ENCODE measurements at regions not wholly inside any gene's neighbourhood (a gene's known extent, or its start where the extent isn't known, plus 50 kb on each side); places are given as distances from the start of the nearest gene placed in this dataset.

DNA sequence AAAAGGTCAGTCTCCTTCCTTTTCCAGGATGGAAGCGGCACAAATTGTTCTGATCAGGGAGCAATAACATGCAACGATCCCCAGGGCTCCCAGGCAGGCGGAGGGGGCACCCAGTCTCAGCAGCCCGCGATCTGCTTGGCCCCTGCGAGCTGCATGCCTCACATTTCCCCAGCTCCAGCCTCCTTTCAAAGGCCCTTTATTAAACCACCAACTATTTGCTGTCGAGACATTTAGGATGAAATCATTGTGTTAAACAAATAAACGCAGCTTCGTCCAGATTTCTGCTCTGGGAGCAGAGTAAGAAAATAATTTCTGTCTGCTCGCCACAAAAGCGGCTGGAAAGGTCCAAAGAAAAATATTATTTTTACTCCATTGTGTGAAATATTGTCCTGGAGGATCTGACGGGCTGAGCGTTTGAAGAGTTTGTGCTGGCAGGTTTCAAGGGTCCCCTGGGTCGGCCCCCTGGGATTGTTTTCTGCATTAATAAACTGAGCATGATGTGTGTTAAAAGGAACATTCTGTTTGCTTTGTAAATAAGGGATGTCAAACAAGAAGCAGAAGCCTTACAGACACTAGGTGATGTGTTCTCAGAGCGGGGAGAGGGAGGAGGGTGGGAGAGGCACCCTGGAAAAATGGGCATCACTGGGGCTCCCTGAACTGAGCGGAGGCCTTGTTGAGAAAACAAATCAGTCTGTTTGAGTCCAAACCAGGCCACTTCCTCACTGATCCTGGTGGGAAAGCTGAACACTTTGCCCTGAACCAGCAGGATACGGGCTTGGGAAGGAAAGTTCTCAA lies 110.1 kb downstream of the FOXD1 start:
- H3K9me3 Mint-ChIP-seq = no peaks in the 10 kb centered on the region
- no peaks in the 10 kb centered on the region for H3K36me3 Mint-ChIP-seq (ENCODE audit: low read depth)
- ATAC-seq (replicated peaks) = no peak
- peaks cover 68% of the 10 kb centered on the region for H3K27me3 Mint-ChIP-seq
- H3K4me1 Mint-ChIP-seq = no peaks in the 10 kb centered on the region
- no peak overlapping the region for H3K4me3 Mint-ChIP-seq
- H3K27ac Mint-ChIP-seq = no peak overlapping the region

DNA sequence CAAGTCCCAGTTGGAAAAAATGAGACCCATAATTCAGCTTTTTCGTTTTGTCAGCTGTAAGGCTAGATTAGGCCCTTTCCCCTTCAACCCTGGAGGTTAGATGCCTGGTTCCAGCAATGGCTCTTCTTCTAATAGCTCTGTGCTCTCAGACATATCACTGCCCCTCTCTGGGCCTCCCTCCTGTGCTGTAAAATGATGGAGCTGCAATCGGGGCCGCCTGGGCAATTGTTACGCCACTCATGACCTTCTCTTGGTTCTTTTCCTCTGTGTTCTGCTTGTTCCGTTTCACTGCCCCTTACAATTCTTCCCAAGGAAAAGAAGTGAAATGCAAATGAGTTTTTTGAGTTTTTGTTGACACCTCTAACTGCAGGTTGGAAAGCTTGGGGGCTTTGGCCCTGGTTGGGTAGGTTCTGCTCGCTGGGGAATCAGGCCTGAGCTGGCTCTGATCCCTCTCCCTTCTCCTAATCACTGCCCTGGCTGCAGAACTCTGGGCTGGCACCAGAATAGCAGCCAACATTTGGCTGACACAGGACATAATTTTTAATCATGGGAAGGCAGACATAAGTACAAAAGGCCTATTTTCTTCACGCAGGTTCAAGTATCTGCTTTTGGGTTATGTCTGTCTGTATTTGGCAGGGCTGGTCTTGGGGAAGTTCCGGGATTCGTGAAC lies 110.9 kb downstream of the FOXD1 start:
- ATAC-seq (replicated peaks) = no peak
- Mint-ChIP-seq H3K4me1 (no peaks in the 10 kb centered on the region), H3K27ac (no peak overlapping the region), H3K27me3 (peaks cover 65% of the 10 kb centered on the region), H3K9me3 (no peaks in the 10 kb centered on the region), H3K4me3 (no peak overlapping the region), H3K36me3 (ENCODE audit: low read depth) (no peaks in the 10 kb centered on the region)

DNA sequence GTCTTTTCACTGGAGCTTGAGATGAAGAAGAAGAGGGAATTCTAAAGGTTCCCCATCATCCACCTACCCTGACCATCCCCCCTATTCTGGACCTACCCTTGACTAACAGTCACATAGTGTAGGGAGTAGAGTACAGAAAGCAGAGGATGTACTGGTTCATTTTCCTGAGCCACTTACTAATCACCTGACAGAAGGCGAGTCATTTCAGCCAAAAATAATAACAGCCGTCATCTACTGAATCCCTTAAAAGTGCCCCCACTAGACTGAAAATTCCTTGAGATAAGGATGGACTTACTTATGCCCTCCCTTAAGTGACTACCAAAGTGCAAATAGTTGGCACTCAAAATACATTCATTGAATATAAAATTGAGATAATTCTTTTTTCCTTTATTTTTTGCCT lies 112.2 kb downstream of the FOXD1 start:
- Mint-ChIP-seq H3K27me3 (peaks cover 67% of the 10 kb centered on the region), H3K27ac (no peak overlapping the region), H3K9me3 (peaks cover 4% of the 10 kb centered on the region), H3K4me3 (no peak overlapping the region), H3K4me1 (no peaks in the 10 kb centered on the region), H3K36me3 (ENCODE audit: low read depth) (no peaks in the 10 kb centered on the region)
- no peak for ATAC-seq (replicated peaks)

DNA sequence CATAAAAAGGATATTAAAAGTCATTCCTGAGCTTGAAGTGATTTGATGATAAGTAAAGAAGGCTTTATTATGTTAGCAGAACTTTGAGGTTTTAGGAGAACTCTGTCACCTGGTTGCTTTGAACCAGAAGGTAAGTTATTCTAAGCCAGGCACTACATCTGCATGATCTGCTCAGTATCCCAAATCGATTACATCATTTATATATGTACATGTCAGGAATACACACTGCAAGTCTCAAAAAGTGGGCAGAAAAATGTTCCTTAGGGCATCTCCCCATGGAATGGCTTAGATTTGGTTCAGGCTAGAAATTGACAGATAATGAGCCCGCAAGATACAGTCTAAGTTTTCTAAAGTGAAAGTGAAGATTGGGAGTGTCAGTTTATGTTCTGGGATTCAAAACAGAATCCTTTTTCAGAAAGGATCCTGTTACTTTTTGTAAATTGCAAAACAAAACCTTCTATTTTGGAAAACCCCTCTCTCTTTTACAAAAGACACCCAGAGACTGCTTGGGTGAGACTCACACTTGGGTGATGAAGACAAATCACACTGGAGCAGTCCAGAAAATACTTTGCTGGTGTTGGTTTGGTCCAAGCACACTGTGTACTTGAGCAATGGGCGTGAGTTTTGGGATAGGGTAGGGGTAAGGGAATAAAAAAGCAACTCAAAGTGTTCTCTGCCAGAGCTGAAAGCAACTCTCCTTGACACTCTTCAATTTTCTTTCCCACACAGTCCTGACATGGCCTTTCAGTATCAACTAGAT lies 114.5 kb downstream of the FOXD1 start:
- H3K4me3 Mint-ChIP-seq = no peak overlapping the region
- H3K27me3 Mint-ChIP-seq = peaks cover 57% of the 10 kb centered on the region
- no peak for ATAC-seq (replicated peaks)
- H3K36me3 Mint-ChIP-seq (ENCODE audit: low read depth) = no peaks in the 10 kb centered on the region
- H3K4me1 Mint-ChIP-seq = no peaks in the 10 kb centered on the region
- H3K9me3 Mint-ChIP-seq = peaks cover 4% of the 10 kb centered on the region
- no peak overlapping the region for H3K27ac Mint-ChIP-seq

DNA sequence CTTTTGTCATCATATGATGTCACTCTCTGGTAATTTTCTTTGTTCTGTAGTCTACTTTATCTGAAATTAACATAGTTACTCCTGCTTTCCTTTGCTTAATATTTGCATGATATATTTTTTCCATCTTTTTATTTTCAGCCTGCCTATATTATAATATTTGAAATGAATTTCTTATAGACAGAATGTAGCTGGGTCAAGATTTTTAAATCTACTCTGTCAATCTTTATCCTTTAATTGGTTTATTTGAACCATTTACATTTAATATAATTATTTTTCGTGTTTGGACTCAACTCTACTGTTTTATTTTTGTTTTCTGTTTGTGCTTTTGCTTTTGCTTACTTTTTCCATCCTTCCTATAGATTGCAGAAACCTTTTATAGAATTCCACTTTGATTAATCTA lies 118.0 kb downstream of the FOXD1 start:
- Mint-ChIP-seq H3K27ac (no peak overlapping the region), H3K4me1 (no peaks in the 10 kb centered on the region), H3K9me3 (peaks cover 4% of the 10 kb centered on the region), H3K4me3 (no peak overlapping the region), H3K27me3 (peaks cover 36% of the 10 kb centered on the region), H3K36me3 (ENCODE audit: low read depth) (no peaks in the 10 kb centered on the region)
- ATAC-seq (replicated peaks) = no peak

DNA sequence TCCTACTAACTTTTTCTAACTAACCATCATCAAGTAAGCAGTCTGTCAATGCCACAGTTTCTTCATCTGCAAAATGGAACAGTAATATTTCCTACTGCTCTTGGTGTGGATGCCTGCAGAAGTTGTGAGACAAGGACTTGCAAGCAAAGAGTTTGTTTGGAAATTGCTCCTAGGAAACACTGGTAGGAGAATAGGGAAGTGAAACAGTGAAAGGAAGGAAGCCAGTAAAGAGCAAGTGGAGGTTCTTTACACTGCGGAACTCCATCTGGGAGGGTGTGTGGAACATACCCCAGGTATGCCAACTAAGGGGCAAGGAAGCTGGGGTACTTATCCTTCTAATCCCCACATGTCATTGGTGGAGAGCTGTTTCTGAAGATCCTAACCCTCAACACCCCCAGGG lies 119.9 kb downstream of the FOXD1 start:
- Mint-ChIP-seq H3K27me3 (peaks cover 26% of the 10 kb centered on the region), H3K4me1 (no peaks in the 10 kb centered on the region), H3K36me3 (ENCODE audit: low read depth) (no peaks in the 10 kb centered on the region), H3K27ac (no peak overlapping the region), H3K4me3 (no peak overlapping the region), H3K9me3 (peaks cover 4% of the 10 kb centered on the region)
- no peak for ATAC-seq (replicated peaks)

DNA sequence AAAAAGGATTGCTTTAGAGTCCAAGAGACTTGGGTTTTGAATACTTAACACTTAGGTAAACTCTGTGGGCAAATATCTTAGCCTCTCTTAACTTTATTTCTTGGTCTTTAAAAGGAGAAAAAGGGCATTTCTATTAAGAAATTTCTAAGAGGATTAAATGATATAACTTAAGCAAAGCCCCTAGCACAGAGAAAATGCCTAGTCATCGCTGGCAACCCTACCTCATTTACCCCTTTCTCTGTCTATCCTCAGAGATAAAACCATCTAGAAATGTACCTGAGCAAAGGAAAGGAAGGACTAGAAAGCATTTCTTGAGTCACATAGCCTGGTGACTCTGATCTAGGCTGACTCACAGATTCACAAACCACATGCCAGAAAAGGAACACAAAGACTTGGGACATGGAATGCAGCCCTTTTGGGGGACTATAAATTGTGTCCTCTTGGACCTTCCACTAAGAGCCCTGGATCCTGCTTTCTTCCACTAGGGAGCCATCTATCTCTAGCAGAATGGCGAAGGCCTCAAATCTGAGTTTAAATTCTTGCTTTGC lies 120.6 kb downstream of the FOXD1 start:
- Mint-ChIP-seq H3K4me3 (no peak overlapping the region), H3K9me3 (peaks cover 4% of the 10 kb centered on the region), H3K27me3 (peaks cover 26% of the 10 kb centered on the region), H3K4me1 (no peaks in the 10 kb centered on the region), H3K36me3 (ENCODE audit: low read depth) (no peaks in the 10 kb centered on the region), H3K27ac (no peak overlapping the region)
- ATAC-seq (replicated peaks) = no peak

DNA sequence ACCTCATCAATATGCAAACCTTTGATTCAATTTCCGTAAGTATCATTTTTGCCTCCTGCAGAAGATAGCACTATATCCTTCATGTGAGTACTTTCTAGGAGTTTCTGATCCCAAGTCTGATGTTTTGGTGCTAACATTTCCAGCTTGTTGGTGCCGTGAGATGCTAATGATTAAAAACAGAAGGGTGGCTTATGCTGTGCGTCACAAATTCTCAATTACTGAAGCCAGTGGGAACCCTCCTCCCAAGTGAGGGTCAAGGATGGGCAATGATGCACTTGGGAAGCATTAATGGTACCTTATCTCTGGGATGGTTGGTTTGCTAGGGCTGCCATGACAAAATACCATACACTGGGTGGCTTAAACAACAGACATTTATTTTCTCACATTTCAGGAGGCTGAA lies 123.0 kb downstream of the FOXD1 start:
- Mint-ChIP-seq H3K27ac (no peak overlapping the region), H3K4me1 (no peaks in the 10 kb centered on the region), H3K36me3 (ENCODE audit: low read depth) (no peaks in the 10 kb centered on the region), H3K27me3 (peaks cover 26% of the 10 kb centered on the region), H3K9me3 (no peaks in the 10 kb centered on the region), H3K4me3 (no peak overlapping the region)
- no peak for ATAC-seq (replicated peaks)

DNA sequence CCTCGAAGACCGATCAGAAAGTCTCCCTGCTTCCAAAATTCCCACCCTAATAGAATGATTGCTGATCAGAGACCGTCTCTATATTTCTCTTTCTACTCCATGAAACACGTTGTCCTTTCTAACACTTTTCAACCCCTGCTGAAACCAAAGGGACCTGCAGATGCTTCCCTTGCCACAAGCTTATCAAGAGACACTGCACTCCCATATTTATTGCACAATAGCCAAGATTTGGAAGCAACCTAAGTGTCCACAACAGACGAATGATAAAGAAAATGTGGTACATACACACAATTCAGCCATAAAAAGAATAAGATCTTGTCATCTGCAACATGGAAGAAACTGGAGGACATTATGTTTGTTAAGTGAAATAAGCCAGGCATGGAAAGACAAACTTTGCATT lies 125.1 kb downstream of the FOXD1 start:
- H3K9me3 Mint-ChIP-seq = no peaks in the 10 kb centered on the region
- H3K4me1 Mint-ChIP-seq = no peaks in the 10 kb centered on the region
- H3K27ac Mint-ChIP-seq = no peak overlapping the region
- H3K4me3 Mint-ChIP-seq = no peak overlapping the region
- no peak for ATAC-seq (replicated peaks)
- no peaks in the 10 kb centered on the region for H3K36me3 Mint-ChIP-seq (ENCODE audit: low read depth)
- H3K27me3 Mint-ChIP-seq = peaks cover 33% of the 10 kb centered on the region

DNA sequence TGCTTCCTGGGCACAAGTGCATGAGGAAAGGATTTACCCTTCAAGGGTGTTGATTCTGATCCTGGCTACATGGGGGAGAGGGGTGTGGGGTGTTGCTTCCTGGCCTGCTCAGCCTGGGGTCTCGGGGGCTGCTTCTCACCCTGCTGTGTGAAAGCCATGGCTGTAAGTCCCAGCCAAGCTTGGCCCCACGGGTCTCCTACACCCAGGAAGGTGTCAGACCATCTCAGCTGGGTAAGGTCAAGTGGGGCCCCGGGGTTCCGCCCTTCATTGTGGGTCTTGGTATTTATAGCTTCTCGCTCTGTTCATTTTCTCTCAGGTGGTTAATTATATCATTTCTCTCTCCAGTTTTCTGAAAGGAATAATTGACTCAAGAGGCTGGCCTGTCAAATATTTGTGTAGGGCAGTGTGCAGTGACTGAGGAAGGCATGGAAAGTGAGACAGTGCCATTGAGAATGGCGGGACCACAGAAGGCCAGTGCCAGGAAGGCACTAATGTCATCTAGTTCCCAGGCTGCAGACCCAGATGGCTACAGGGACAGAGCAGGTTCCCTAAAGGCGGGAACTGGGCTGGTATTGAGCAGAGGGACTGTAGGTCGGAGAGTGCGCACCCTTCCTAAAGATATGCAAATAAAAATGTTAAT lies 126.0 kb downstream of the FOXD1 start:
- peaks cover 35% of the 10 kb centered on the region for H3K27me3 Mint-ChIP-seq
- no peaks in the 10 kb centered on the region for H3K4me1 Mint-ChIP-seq
- H3K27ac Mint-ChIP-seq = no peak overlapping the region
- no peaks in the 10 kb centered on the region for H3K36me3 Mint-ChIP-seq (ENCODE audit: low read depth)
- no peaks in the 10 kb centered on the region for H3K9me3 Mint-ChIP-seq
- H3K4me3 Mint-ChIP-seq = no peak overlapping the region
- no peak for ATAC-seq (replicated peaks)

DNA sequence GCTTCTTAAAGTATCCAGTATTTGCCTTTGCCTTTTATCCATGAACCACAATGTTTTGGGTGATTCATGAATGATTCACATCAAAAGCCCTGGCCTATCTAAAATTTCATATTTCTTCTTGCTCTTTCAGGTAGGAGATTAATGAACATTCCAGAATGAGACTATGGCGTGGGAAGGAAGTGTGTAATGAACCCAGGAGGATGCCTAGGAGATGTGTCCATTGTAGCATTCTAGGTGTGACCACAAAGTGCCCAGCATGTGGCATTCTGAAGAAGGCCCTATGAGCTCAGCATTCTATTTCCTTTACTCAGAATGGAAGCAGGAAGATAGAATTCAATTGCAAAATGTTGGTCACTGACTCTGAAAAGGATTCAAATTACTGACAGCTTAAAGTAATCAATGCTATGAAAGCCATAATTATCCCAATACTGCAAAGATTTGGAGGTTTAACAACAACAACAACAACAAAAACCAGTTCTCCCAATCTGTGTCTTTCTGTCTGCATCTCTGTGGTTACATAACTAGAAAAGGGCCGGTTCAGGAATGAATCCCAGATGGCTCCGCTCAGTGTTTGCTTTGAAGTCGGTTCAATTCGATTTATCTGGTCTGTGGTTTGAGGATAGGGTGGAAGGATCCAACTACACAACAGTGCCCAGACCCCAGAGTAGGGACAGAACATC lies 126.7 kb downstream of the FOXD1 start:
- peaks cover 36% of the 10 kb centered on the region for H3K27me3 Mint-ChIP-seq
- no peak for ATAC-seq (replicated peaks)
- H3K36me3 Mint-ChIP-seq (ENCODE audit: low read depth) = no peaks in the 10 kb centered on the region
- H3K4me1 Mint-ChIP-seq = no peaks in the 10 kb centered on the region
- no peak overlapping the region for H3K4me3 Mint-ChIP-seq
- no peaks in the 10 kb centered on the region for H3K9me3 Mint-ChIP-seq
- no peak overlapping the region for H3K27ac Mint-ChIP-seq

DNA sequence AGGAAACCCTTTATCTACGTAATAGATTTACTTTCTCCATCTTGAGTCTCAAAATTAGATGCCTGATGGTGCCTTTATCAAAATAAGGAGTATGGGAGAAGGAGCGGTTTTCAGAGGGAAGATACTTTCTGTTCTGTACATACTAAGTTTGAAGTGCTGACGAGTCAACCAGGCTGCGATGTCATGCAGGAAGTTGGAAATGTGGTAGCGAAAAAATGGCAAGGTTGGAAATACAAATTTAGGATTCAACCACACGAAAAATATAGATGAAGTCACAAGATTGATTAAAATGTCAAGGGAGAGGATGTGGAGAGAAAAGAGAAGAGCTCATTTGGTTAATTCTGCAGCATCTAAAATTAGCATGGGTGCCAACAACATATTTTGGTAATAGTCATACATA lies 129.5 kb downstream of the FOXD1 start:
- Mint-ChIP-seq H3K27me3 (peaks cover 50% of the 10 kb centered on the region), H3K27ac (no peak overlapping the region)
- no peak for ATAC-seq (replicated peaks)

DNA sequence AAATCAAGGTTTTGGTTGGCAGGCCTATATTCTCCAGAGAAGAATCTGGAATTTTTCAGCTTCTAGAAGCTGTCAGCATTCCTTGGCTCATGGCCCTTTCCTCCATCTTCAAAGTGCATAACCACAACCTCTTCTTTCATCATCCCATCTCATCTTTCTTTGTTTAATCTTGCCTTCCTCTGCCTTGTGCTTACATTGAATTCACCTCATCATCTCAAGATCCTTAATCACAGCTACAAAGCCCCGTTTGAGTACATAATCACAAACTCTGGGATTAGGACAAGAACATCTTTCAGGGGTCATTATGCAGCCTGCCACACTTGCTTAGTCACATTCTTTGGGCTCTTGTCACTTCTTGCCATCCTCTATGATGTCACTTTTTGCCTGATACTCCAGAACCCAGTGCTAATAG lies 130.3 kb downstream of the FOXD1 start:
- H3K4me1 Mint-ChIP-seq = no peaks in the 10 kb centered on the region
- H3K27me3 Mint-ChIP-seq = peaks cover 53% of the 10 kb centered on the region
- H3K27ac Mint-ChIP-seq = no peak overlapping the region
- no peaks in the 10 kb centered on the region for H3K36me3 Mint-ChIP-seq (ENCODE audit: low read depth)
- H3K4me3 Mint-ChIP-seq = no peak overlapping the region
- no peak for ATAC-seq (replicated peaks)
- no peaks in the 10 kb centered on the region for H3K9me3 Mint-ChIP-seq

More for the DNA sequence above, 129.5 kb downstream of the FOXD1 start:
- Mint-ChIP-seq H3K9me3 (no peaks in the 10 kb centered on the region), H3K4me3 (no peak overlapping the region), H3K4me1 (no peaks in the 10 kb centered on the region), H3K36me3 (ENCODE audit: low read depth) (no peaks in the 10 kb centered on the region)

DNA sequence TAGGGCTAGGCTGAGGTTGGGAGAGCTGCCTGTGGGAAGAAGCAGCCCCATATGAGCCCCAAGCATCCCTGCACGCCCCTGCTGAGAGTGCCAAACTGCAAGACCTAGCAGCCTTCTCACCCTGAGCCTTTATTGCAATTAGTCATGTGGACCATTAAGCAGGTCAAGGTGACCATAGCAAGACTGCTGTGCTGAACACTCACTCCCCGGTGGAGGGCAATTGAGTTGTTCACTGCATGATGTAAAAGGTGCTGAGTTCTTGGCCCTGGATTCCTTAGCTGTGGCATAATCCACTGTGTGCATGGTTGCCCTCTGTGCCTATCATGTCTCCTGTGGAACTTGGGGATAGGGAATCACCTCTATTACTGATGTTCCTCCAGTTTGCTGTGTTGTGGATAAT lies 131.1 kb downstream of the FOXD1 start:
- Mint-ChIP-seq H3K4me3 (no peak overlapping the region), H3K36me3 (ENCODE audit: low read depth) (no peaks in the 10 kb centered on the region), H3K9me3 (no peaks in the 10 kb centered on the region), H3K27me3 (peaks cover 57% of the 10 kb centered on the region), H3K27ac (no peak overlapping the region), H3K4me1 (peaks cover 5% of the 10 kb centered on the region)
- ATAC-seq (replicated peaks) = no peak

All from activated T-helper 17 cell treated with anti-CD3 and anti-CD28 coated beads, Interleukin-2, amount 50 U/mL, for 72 hours (primary cell).